Prostate gland (tissue), 2 donors: ENCODE measurements at regions not wholly inside any gene's neighbourhood (a gene's known extent, or its start where the extent isn't known, plus 50 kb on each side); places are given as distances from the start of the nearest gene placed in this dataset.

Experiments
- DNase-seq: peaks from one replicate; pipeline ENCODE4 v3.0.0-alpha.2; 2019; ENCODE audit warnings: low spot score
- H3K27ac ChIP-seq, 2 donors: fragments of 200-600 bp; sonication (generic); 2 replicates each; pipeline ENCODE4 v1.5.1; 2017 to 2019
- H3K27me3 ChIP-seq: fragments of 200-600 bp; sonication (generic); replicated peaks from 2 replicates; pipeline ENCODE4 v1.5.1; 2019; ENCODE audit not compliant: insufficient read depth
- H3K36me3 ChIP-seq, 2 donors: fragments of 200-600 bp; sonication (generic); 1 replicate in 1 of 2; 2 replicates in 1 of 2; pipeline versions ENCODE4 v1.5.1 to v1.8.1; 2017 to 2019
- H3K4me1 ChIP-seq: fragments of 200-600 bp; sonication (generic); replicated peaks from 2 replicates; pipeline ENCODE4 v1.5.1; 2019
- H3K4me3 ChIP-seq, 2 donors: fragments of 200-600 bp; sonication (generic); 2 replicates each; pipeline ENCODE4 v1.5.1; 2017 to 2019
- H3K9me3 ChIP-seq: fragments of 200-600 bp; sonication (generic); 2 replicates; pipeline ENCODE4 v1.5.1; 2017
- CTCF ChIP-seq, 4 experiments: fragments of 200-600 bp in 2 of 4; fragments of 450-650 bp in 2 of 4; sonication (generic) in 2 of 4; IDR thresholded peaks; 1 replicate in 3 of 4; 2 replicates in 1 of 4; pipeline ENCODE4 v1.5.1; 2016 to 2019; ENCODE audit warnings: antibody characterized with exemption in 4 of 4, mild to moderate bottlenecking in 2 of 4, moderate library complexity in 2 of 4
- POLR2A ChIP-seq: fragments of 450-650 bp; IDR thresholded peaks from one replicate; pipeline ENCODE4 v1.6.1; 2016; ENCODE audit warnings: antibody characterized with exemption, mild to moderate bottlenecking
- POLR2AphosphoS5 ChIP-seq: sonication (generic); formaldehyde crosslinking; IDR thresholded peaks from one replicate; pipeline ENCODE4 v1.6.1; 2017; ENCODE audit warnings: antibody characterized with exemption
- WGBS: methylation state at CpG from one replicate; pipeline ENCODE4 v1.1.5; 2018; 5-methylcytosine and 5-hydroxymethylcytosine counted together
- intact Hi-C: fragments of 100-400 bp; cut with DNase I; formaldehyde crosslinking; loops from one replicate; pipeline ENCODE4 v1.14.2; 2022

DNA sequence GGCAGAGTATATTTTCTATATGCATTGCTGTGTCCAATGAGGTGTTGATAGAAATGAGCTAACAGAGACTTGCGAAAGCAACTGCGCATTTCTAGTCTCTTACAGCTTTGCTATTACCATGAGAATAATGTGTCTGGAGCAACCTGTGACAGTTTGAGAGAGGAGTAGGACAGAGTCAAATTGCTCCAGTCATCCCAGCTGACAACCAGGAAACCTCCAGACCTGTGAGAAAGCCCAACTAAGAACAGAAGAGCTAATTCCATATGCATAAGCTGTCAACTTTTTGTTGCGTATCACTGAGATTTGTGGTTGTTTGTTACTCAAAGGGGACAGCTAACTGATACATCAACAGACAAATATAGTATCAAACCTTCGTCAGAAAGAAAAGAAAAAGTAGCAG, 354.1 kb upstream of the LRRC7 start:
- TF ChIP-seq POLR2AphosphoS5 (no peak), POLR2A (no peak), CTCF (IDR thresholded peaks at IDR 0.05) (no peak)
- Histone ChIP-seq H3K27me3 (no peaks in the 10 kb centered on the region), H3K27ac (no peak overlapping the region), H3K36me3 (no peaks in the 10 kb centered on the region), H3K4me1 (no peaks in the 10 kb centered on the region), H3K4me3 (no peak overlapping the region), H3K9me3 (no peaks in the 10 kb centered on the region)
- no peak for DNase-seq
- intact Hi-C loops: no loop called here
- WGBS: 96% methylated on average over 4 of the region's 4 CpGs

DNA sequence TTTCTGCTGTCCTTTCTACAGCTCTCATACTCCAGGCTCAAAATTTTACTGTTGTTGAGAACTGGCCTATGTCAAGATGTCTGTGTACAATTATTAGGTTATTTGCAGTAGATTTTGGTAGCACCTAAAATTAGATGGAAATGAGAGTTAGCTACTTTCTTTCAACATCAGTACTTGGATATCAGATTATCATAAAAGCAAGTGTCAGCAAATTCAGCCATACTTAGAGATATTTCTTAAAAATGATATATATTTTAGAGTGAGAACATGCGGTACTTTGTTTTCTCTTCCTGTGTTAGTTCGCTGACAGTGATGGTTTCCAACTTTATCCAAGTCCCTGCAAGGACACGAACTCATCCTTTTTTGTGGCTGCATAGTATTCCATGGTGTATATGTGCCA, 351.8 kb upstream of the LRRC7 start:
- WGBS: 94% methylated on average over 3 of the region's 3 CpGs
- Histone ChIP-seq H3K4me1 (no peaks in the 10 kb centered on the region), H3K27ac (no peak overlapping the region), H3K36me3 (no peaks in the 10 kb centered on the region), H3K27me3 (no peaks in the 10 kb centered on the region), H3K4me3 (no peak overlapping the region), H3K9me3 (no peaks in the 10 kb centered on the region)
- TF ChIP-seq CTCF (IDR thresholded peaks at IDR 0.05) (no peak), POLR2A (no peak), POLR2AphosphoS5 (no peak)
- intact Hi-C loops: no loop called here
- no peak for DNase-seq

GRCh38 chr1:69220672-69221071, 347.1 kb upstream of the LRRC7 start:
- H3K27ac ChIP-seq: no peak overlapping the region
- TF ChIP-seq POLR2AphosphoS5 (no peak), POLR2A (no peak), CTCF (IDR thresholded peaks at IDR 0.05) (no peak)
- no peak for DNase-seq
- no peak overlapping the region for H3K4me3 ChIP-seq
- H3K27me3 ChIP-seq: no peaks in the 10 kb centered on the region
- H3K4me1 ChIP-seq: no peaks in the 10 kb centered on the region
- H3K9me3 ChIP-seq: no peaks in the 10 kb centered on the region
- 94% methylated on average over 1 of the region's 1 CpG for WGBS
- H3K36me3 ChIP-seq: no peaks in the 10 kb centered on the region
- intact Hi-C loops: no loop called here

DNA sequence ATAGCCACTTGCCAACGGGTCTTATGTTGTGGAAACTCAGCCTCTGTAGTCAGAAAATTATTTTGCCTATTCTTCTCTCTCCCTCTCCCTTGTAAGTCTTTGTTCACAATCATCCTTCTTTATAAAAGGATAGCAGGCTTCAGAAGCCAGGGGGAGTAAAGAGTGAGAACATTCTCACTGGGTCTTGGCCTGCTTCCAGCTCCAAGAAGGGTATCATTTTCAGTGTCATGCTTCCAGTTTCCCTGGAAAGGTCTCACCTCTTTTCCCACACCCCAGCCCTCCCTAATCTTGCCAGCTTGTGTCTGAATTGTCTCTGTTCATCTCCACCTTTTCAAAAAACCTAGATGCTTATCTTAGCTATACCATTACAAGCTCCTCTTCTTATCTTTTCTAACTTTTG, 346.2 kb upstream of the LRRC7 start:
- no peak for TF ChIP-seq POLR2AphosphoS5
- TF ChIP-seq POLR2A: no peak
- TF ChIP-seq CTCF (IDR thresholded peaks at IDR 0.05): no peak
- no peaks in the 10 kb centered on the region for H3K9me3 ChIP-seq
- H3K27ac ChIP-seq: no peak overlapping the region
- DNase-seq: no peak
- 47% methylated on average over 1 of the region's 1 CpG for WGBS
- H3K4me3 ChIP-seq: no peak overlapping the region
- no peaks in the 10 kb centered on the region for H3K27me3 ChIP-seq
- intact Hi-C loops: no loop called here
- no peaks in the 10 kb centered on the region for H3K36me3 ChIP-seq
- H3K4me1 ChIP-seq: no peaks in the 10 kb centered on the region

- no peak for DNase-seq
- 78% methylated on average over 1 of the region's 1 CpG for WGBS
- TF ChIP-seq POLR2AphosphoS5 (no peak), CTCF (IDR thresholded peaks at IDR 0.05) (no peak), POLR2A (no peak)
- no peaks in the 10 kb centered on the region for H3K9me3 ChIP-seq
- H3K4me1 ChIP-seq: no peaks in the 10 kb centered on the region
- intact Hi-C loops: no loop called here
- no peak overlapping the region for H3K4me3 ChIP-seq
- H3K27me3 ChIP-seq: no peaks in the 10 kb centered on the region
- H3K27ac ChIP-seq: no peak overlapping the region
- H3K36me3 ChIP-seq: no peaks in the 10 kb centered on the region
Observed at GRCh38 chr1:69223156-69223555, 344.6 kb upstream of the LRRC7 start.
